ENCODE measurements at regions not wholly inside any gene's neighbourhood (a gene's known extent, or its start where the extent isn't known, plus 50 kb on each side); places are given as distances from the start of the nearest gene placed in this dataset.

DNA sequence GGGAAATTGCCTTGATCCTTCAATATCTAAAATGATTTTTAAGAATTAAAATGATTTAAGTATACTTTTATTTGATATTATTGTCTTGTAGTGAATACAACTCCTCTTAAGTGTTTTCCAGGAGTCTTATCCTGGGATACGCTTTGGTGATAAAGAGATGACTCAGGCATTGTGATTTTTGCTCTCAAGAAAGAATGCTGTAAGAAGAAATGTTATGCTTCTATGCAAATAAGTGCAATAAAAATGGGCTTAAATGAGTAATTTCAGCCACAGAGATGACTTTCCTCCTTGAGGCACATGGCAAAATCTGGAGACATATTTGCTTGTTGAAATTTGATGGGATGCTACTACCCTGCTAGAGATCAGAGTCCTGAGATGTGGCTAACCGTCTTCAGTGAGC is 358.6 kb upstream of the BCHE start:
- no peak for TF ChIP-seq POLR2A (IDR thresholded peaks at IDR 0.05)
- TF ChIP-seq CTCF (IDR thresholded peaks at IDR 0.05), result no peak

All from gastroesophageal sphincter (tissue), 3 donors.